H1 (cell line): ENCODE measurements at regions not wholly inside any gene's neighbourhood (a gene's known extent, or its start where the extent isn't known, plus 50 kb on each side); places are given as distances from the start of the nearest gene placed in this dataset.

Experiments used
- CTCF ChIA-PET: fragments of 300-600 bp; sonication (Branson Sonifier 250); formaldehyde crosslinking; loops from one replicate; lab custom pipeline; 2021; ENCODE audit not compliant: partially characterized antibody; lab: Charles Lee
- POLR2A ChIA-PET: fragments of 300-600 bp; sonication (Branson Sonifier 250); formaldehyde crosslinking; loops from one replicate; lab custom pipeline; 2021; ENCODE audit warnings: inconsistent platforms; ENCODE audit not compliant: partially characterized antibody; lab: Charles Lee
- DNase-seq, 2 experiments: peaks; one replicate each; pipeline versions ENCODE4 v3.0.0 to v3.0.0-alpha.2; 2010 to 2022; ENCODE audit warnings: low spot score in 2 of 2, low read depth in 1 of 2, mixed read lengths in 1 of 2
- FAIRE-seq: peaks from 2 replicates; lab custom pipeline; 2011; peaks lifted over from hg19 to GRCh38; lab: Jason Lieb, UNC
- H2AFZ ChIP-seq: 2 replicates; pipeline ENCODE4 v1.8.1; 2012; ENCODE audit warnings: low read length, inconsistent platforms
- H2AK5ac ChIP-seq: 2 replicates; pipeline ENCODE4 v1.6.1; 2013; ENCODE audit warnings: low read depth, low read length
- H2BK120ac ChIP-seq: replicated peaks from 2 replicates; pipeline ENCODE3; 2013; ENCODE audit warnings: low read depth, low read length, inconsistent platforms
- H2BK12ac ChIP-seq: 2 replicates; pipeline ENCODE4 v1.6.1; 2013; ENCODE audit warnings: low read depth, low read length
- H2BK15ac ChIP-seq: 2 replicates; pipeline ENCODE4 v1.6.1; 2013; ENCODE audit warnings: low read length
- H2BK20ac ChIP-seq: 2 replicates; pipeline ENCODE4 v1.6.1; 2013; ENCODE audit warnings: low read length
- H2BK5ac ChIP-seq: 2 replicates; pipeline ENCODE4 v1.6.1; 2013; ENCODE audit warnings: low read depth, low read length
- H3K14ac ChIP-seq: 2 replicates; pipeline ENCODE4 v1.6.1; 2013; ENCODE audit warnings: inconsistent platforms; ENCODE audit not compliant: insufficient read length
- H3K18ac ChIP-seq: 2 replicates; pipeline ENCODE4 v1.6.1; 2013; ENCODE audit warnings: low read length; ENCODE audit errors: extremely low read depth
- H3K23ac ChIP-seq: 2 replicates; pipeline ENCODE4 v1.6.1; 2013; ENCODE audit warnings: inconsistent platforms; ENCODE audit not compliant: insufficient read length
- H3K23me2 ChIP-seq: 2 replicates; pipeline ENCODE4 v1.6.1; 2013; ENCODE audit warnings: low read depth, low read length
- H3K27ac ChIP-seq: 2 replicates; pipeline ENCODE4 v1.6.1; 2011; ENCODE audit warnings: low read depth, low read length, inconsistent platforms
- H3K27me3 ChIP-seq, 4 experiments: replicated peaks in 1 of 4; 1 replicate in 1 of 4; 2 replicates in 3 of 4; pipeline versions ENCODE4 v1.6.1 to v1.8.1; 2011 to 2013; ENCODE audit warnings: low read length in 3 of 4, mild to moderate bottlenecking in 3 of 4, inconsistent platforms in 2 of 4, mixed read lengths in 2 of 4, moderate library complexity in 1 of 4; ENCODE audit not compliant: control insufficient read depth in 3 of 4, insufficient read depth in 3 of 4; ENCODE audit errors: extremely low read depth in 1 of 4
- H3K36me3 ChIP-seq, 4 experiments: 2 replicates each; pipeline versions ENCODE4 v1.6.1 to v1.8.1; 2011 to 2013; ENCODE audit warnings: mild to moderate bottlenecking in 4 of 4, low read length in 3 of 4, moderate library complexity in 2 of 4, control low read depth in 1 of 4, inconsistent platforms in 1 of 4; ENCODE audit not compliant: insufficient read depth in 4 of 4, control insufficient read depth in 2 of 4
- H3K4ac ChIP-seq: replicated peaks from 2 replicates; pipeline ENCODE3; 2013; ENCODE audit warnings: low read length, low read depth, mixed read lengths, inconsistent platforms; ENCODE audit not compliant: insufficient read length
- H3K4me1 ChIP-seq, 4 experiments: replicated peaks in 1 of 4; 1 replicate in 1 of 4; 2 replicates in 3 of 4; pipeline versions ENCODE4 v1.6.1 to v1.8.1; 2011 to 2013; ENCODE audit warnings: low read length in 3 of 4, inconsistent platforms in 2 of 4, mixed read lengths in 1 of 4; ENCODE audit not compliant: insufficient read depth in 4 of 4, control insufficient read depth in 3 of 4
- H3K4me2 ChIP-seq, 2 experiments: 2 replicates each; pipeline versions ENCODE4 v1.6.1 to v1.8.1; 2011 to 2013; ENCODE audit warnings: low read depth in 2 of 2, low read length in 2 of 2, control low read depth in 1 of 2, inconsistent platforms in 1 of 2, mild to moderate bottlenecking in 1 of 2; ENCODE audit not compliant: insufficient read depth in 1 of 2
- H3K4me3 ChIP-seq, 4 experiments: fragments of 200-600, 300-600 bp in 1 of 4; sonication (generic), shearing (Covaris generic), sonication (Bioruptor Twin) in 1 of 4; 2 replicates each; pipeline versions ENCODE4 v1.5.1 to v1.8.1; 2011 to 2016; ENCODE audit warnings: low read length in 4 of 4, low read depth in 3 of 4, control low read depth in 2 of 4, inconsistent platforms in 2 of 4, mild to moderate bottlenecking in 2 of 4, mixed read lengths in 1 of 4, moderate library complexity in 1 of 4; ENCODE audit not compliant: insufficient read depth in 2 of 4; ENCODE audit errors: extremely low read depth in 1 of 4
- H3K56ac ChIP-seq: replicated peaks from 2 replicates; pipeline ENCODE3; 2013; ENCODE audit warnings: low read depth, mild to moderate bottlenecking, mixed read lengths, low read length, inconsistent platforms; ENCODE audit not compliant: insufficient read length
- H3K79me1 ChIP-seq: 2 replicates; pipeline ENCODE4 v1.6.1; 2013; ENCODE audit warnings: low read depth, low read length, control low read depth
- H3K79me2 ChIP-seq, 2 experiments: 2 replicates each; pipeline versions ENCODE4 v1.6.1 to v1.8.1; 2012 to 2013; ENCODE audit warnings: low read length in 2 of 2, mild to moderate bottlenecking in 2 of 2, inconsistent platforms in 1 of 2; ENCODE audit not compliant: insufficient read depth in 2 of 2, control insufficient read depth in 1 of 2
- H3K9ac ChIP-seq, 4 experiments: replicated peaks in 1 of 4; 1 replicate in 1 of 4; 2 replicates in 3 of 4; pipeline versions ENCODE4 v1.6.1 to v1.8.1; 2011 to 2013; ENCODE audit warnings: low read depth in 3 of 4, low read length in 3 of 4, control low read depth in 2 of 4, mild to moderate bottlenecking in 2 of 4, moderate library complexity in 2 of 4, inconsistent platforms in 1 of 4; ENCODE audit errors: extremely low read depth in 1 of 4
- H3K9me3 ChIP-seq, 2 experiments: 2 replicates each; pipeline versions ENCODE4 v1.6.1 to v1.8.1; 2012 to 2013; ENCODE audit warnings: mild to moderate bottlenecking in 2 of 2, moderate library complexity in 2 of 2, control low read depth in 1 of 2, inconsistent platforms in 1 of 2, low read depth in 1 of 2, low read length in 1 of 2, mixed read lengths in 1 of 2; ENCODE audit not compliant: insufficient read depth in 2 of 2
- H4K20me1 ChIP-seq, 2 experiments: replicated peaks in 1 of 2; 2 replicates each; pipeline versions ENCODE3 to v1.8.1; 2011 to 2013; ENCODE audit warnings: inconsistent platforms in 2 of 2, low read length in 2 of 2, mild to moderate bottlenecking in 1 of 2; ENCODE audit not compliant: insufficient read depth in 2 of 2, control insufficient read depth in 1 of 2
- H4K5ac ChIP-seq: 2 replicates; pipeline ENCODE4 v1.6.1; 2013; ENCODE audit warnings: low read length, low read depth, mixed read lengths, inconsistent platforms; ENCODE audit not compliant: insufficient read length
- H4K8ac ChIP-seq: 2 replicates; pipeline ENCODE4 v1.8.0; 2013; ENCODE audit warnings: mild to moderate bottlenecking, moderate library complexity, low read length, inconsistent platforms; ENCODE audit not compliant: insufficient read depth; ENCODE audit errors: extremely low read depth
- H4K91ac ChIP-seq: replicated peaks from 2 replicates; pipeline ENCODE3; 2013; ENCODE audit warnings: low read length, mixed read lengths, inconsistent platforms; ENCODE audit not compliant: insufficient read length
- ASH2L ChIP-seq: fragments of 200-600, 300-600 bp; sonication (generic); IDR thresholded peaks from one replicate; pipeline ENCODE4 v1.7.1; 2017; ENCODE audit warnings: low read length
- ATF3 ChIP-seq: IDR thresholded peaks from 2 replicates; pipeline ENCODE4 v1.6.1; 2011; ENCODE audit warnings: low read depth, mild to moderate bottlenecking, low read length; ENCODE audit not compliant: insufficient read depth
- JUN ChIP-seq: IDR thresholded peaks from 2 replicates; pipeline ENCODE4 v1.6.1; 2011; ENCODE audit warnings: low read depth, mild to moderate bottlenecking, improper control_type of control experiment, low read length
- SP2 ChIP-seq: IDR thresholded peaks from 2 replicates; pipeline ENCODE4 v1.6.1; 2012; ENCODE audit warnings: mild to moderate bottlenecking, low read length, inconsistent platforms
- SP4 ChIP-seq: IDR thresholded peaks from 2 replicates; pipeline ENCODE4 v1.6.1; 2012; ENCODE audit warnings: low read length, inconsistent platforms
- SUZ12 ChIP-seq: fragments of 200-600 bp; sonication (generic); IDR thresholded peaks from 2 replicates; pipeline ENCODE4 v1.6.1; 2012; ENCODE audit warnings: mild to moderate bottlenecking, inconsistent platforms, low read length, moderate library complexity, mixed read lengths
- TBP ChIP-seq: IDR thresholded peaks from 2 replicates; pipeline ENCODE4 v1.6.1; 2011; ENCODE audit warnings: low read depth, low read length, improper control_type of control experiment
- TCF12 ChIP-seq: IDR thresholded peaks from 2 replicates; pipeline ENCODE4 v1.6.1; 2011; ENCODE audit warnings: low read depth, mild to moderate bottlenecking, low read length
- TEAD4 ChIP-seq: IDR thresholded peaks from 2 replicates; pipeline ENCODE4 v1.6.1; 2012; ENCODE audit warnings: low read depth, low read length, inconsistent platforms, mixed read lengths
- WGBS, 2 experiments: shearing (Covaris generic) in 1 of 2; methylation state at CpG; one replicate each; pipeline versions ENCODE4 v1.1.6 to v1.1.7; 2013 to 2015; ENCODE audit warnings: low lambda C conversion rate in 2 of 2, mixed read lengths in 2 of 2, inconsistent platforms in 1 of 2, low coverage in 1 of 2, missing lambda C conversion rate in 1 of 2; ENCODE audit not compliant: insufficient replicate concordance in 2 of 2, insufficient coverage in 1 of 2, insufficient read length in 1 of 2; ENCODE audit errors: extremely low coverage in 1 of 2, missing lambda C conversion rate in 1 of 2; 5-methylcytosine and 5-hydroxymethylcytosine counted together

DNA sequence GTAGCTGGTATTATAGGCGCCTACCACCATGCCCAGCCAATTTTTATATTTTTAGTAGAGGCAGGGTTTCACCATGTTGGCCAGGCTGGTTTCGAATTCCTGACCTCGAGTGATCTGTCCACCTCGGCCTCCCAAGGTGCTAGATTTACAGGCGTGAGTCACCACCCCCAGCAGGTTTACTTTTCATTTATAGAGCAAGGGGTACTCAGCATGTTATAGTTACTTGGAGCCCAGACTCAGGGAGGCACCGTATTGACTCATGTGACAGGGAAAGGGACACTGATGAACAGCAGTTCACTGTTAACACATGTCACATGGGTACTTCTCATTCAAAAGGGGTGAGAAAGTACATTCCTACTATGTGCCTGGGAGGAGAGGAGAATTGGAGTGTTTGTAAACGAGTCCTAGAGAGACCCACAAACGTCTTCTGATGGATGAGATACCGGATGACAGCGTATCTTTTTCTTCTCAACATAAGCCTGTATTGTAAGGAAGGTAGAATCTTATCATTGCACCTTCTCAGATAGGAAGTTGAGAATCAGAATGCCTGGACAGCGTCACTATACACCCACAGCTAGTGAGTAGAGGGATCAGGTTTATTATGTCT is 510.0 kb downstream of the USP25 start:
- WGBS, 2 experiments = 92% methylated on average over 11 of the region's 11 CpGs; no CpG with 5 or more reads in 1 of the 2 experiments
- no peak for FAIRE-seq

More for the DNA sequence above, 510.0 kb downstream of the USP25 start:
- Histone ChIP-seq H2AFZ (no peak overlapping the region), H3K9me3 (no peaks in the 10 kb centered on the region), H3K9ac (no peak overlapping the region), H4K8ac (no peak overlapping the region), H3K23me2 (no peaks in the 10 kb centered on the region), H4K91ac (no peak overlapping the region)
- no peak for DNase-seq
- POLR2A ChIA-PET = no interaction called here
- no peak for TF ChIP-seq TCF12
- TF ChIP-seq SP4 = no peak
- no peak for TF ChIP-seq ASH2L
- TF ChIP-seq TBP = no peak
- TF ChIP-seq SUZ12 = no peak
- no peak for TF ChIP-seq ATF3
- no peak for TF ChIP-seq JUN
- no peak for TF ChIP-seq SP2
- TF ChIP-seq TEAD4 = no peak
- TF ChIP-seq, all 59 proteins: peak for 0
- Histone ChIP-seq H2BK15ac (no peak overlapping the region), H3K4me3 (no peak overlapping the region), H3K27me3 (peaks cover 5 to 17% (median 8%) of the 10 kb centered on the region in 4 experiments), H3K14ac (no peak overlapping the region), H3K79me2 (no peaks in the 10 kb centered on the region), H4K20me1 (peaks cover 0 to 2% of the 10 kb centered on the region in 2 experiments), H2BK120ac (no peak overlapping the region), H3K4ac (peak overlapping the region; percentile 19), H3K79me1 (no peaks in the 10 kb centered on the region), H3K56ac (no peak overlapping the region), H3K36me3 (no peaks in the 10 kb centered on the region), H3K27ac (no peak overlapping the region), H2BK12ac (no peak overlapping the region), H2AK5ac (0 out of 2 replicates have a peak overlapping the region, but pooled peaks have one; percentile 77), H2BK5ac (no peak overlapping the region), H2BK20ac (no peak overlapping the region), H3K4me1 (no peaks in the 10 kb centered on the region; a peak in 1 of 7 replicates), H3K4me2 (no peak overlapping the region), H3K23ac (no peak overlapping the region), H3K18ac (no peak overlapping the region), H4K5ac (no peak overlapping the region)
- CTCF ChIA-PET = no interaction called here
